ENCODE measurements at regions not wholly inside any gene's neighbourhood (a gene's known extent, or its start where the extent isn't known, plus 50 kb on each side); places are given as distances from the start of the nearest gene placed in this dataset.
"Not testable (repeated sequence)": the region's sequence is repeated elsewhere in the genome, so short reads cannot be mapped to it uniquely, and the experiment has no call there.

- TF ChIP-seq EZH2 (IDR thresholded peaks at IDR 0.05; ENCODE audit: borderline replicate concordance, low read depth, low read length, severe bottlenecking) (no peak), CTCF (IDR thresholded peaks at IDR 0.05; ENCODE audit: borderline replicate concordance, extremely low read depth, low read length, poor library complexity, severe bottlenecking) (no peak)
- ATAC-seq (ENCODE audit: insufficient read depth, low read depth) = no peak
Observed at GRCh38 chr4:160724063-160724462, 1439.7 kb downstream of the FSTL5 start.

GRCh38 chr4:160745126-160745525 is 1418.7 kb downstream of the FSTL5 start:
- Histone ChIP-seq H3K27me3 (ENCODE audit: insufficient read depth, low read length, poor library complexity) (no peaks in the 10 kb centered on the region), H3K4me3 (ENCODE audit: low read depth in 1 of 2, low read length in 2 of 2) (no peak overlapping the region), H3K36me3 (ENCODE audit: insufficient read depth, low read length) (no peaks in the 10 kb centered on the region), H3K4me1 (ENCODE audit: insufficient read depth, low read length) (no peaks in the 10 kb centered on the region), H3K27ac (ENCODE audit: low read length) (no peak overlapping the region), H3K4me2 (ENCODE audit: insufficient read depth, low read length) (no peak overlapping the region), H3K9me3 (ENCODE audit: insufficient read depth, low read length, severe bottlenecking) (no peaks in the 10 kb centered on the region), H3K9ac (ENCODE audit: low read depth, low read length) (no peak overlapping the region), H3K79me2 (ENCODE audit: insufficient read depth, low read length) (no peaks in the 10 kb centered on the region), H2AFZ (ENCODE audit: low read depth, low read length) (no peak overlapping the region), H4K20me1 (ENCODE audit: insufficient read depth, low read length) (no peaks in the 10 kb centered on the region)
- no peak for DNase-seq
- TF ChIP-seq EZH2 (IDR thresholded peaks at IDR 0.05; ENCODE audit: borderline replicate concordance, low read depth, low read length, severe bottlenecking) (no peak), CTCF (IDR thresholded peaks at IDR 0.05; ENCODE audit: borderline replicate concordance, extremely low read depth, low read length, poor library complexity, severe bottlenecking) (no peak)
- no peak for ATAC-seq (ENCODE audit: insufficient read depth, low read depth)

More at GRCh38 chr4:160724063-160724462, 1439.7 kb downstream of the FSTL5 start:
- Histone ChIP-seq H3K9ac (ENCODE audit: low read depth, low read length) (no peak overlapping the region), H3K79me2 (ENCODE audit: insufficient read depth, low read length) (no peaks in the 10 kb centered on the region), H3K9me3 (ENCODE audit: insufficient read depth, low read length, severe bottlenecking) (no peaks in the 10 kb centered on the region), H3K4me2 (ENCODE audit: insufficient read depth, low read length) (no peak overlapping the region), H3K27me3 (ENCODE audit: insufficient read depth, low read length, poor library complexity) (no peaks in the 10 kb centered on the region), H4K20me1 (ENCODE audit: insufficient read depth, low read length) (no peaks in the 10 kb centered on the region), H3K4me3 (ENCODE audit: low read depth in 1 of 2, low read length in 2 of 2) (no peak overlapping the region), H2AFZ (ENCODE audit: low read depth, low read length) (no peak overlapping the region), H3K27ac (ENCODE audit: low read length) (no peak overlapping the region), H3K4me1 (ENCODE audit: insufficient read depth, low read length) (no peaks in the 10 kb centered on the region), H3K36me3 (ENCODE audit: insufficient read depth, low read length) (no peaks in the 10 kb centered on the region)
- no peak for DNase-seq

- H3K4me2 ChIP-seq (ENCODE audit: insufficient read depth, low read length); H3K4me3 ChIP-seq (ENCODE audit: low read depth in 1 of 2, low read length in 2 of 2); H3K27ac ChIP-seq (ENCODE audit: low read length); H3K27me3 ChIP-seq (ENCODE audit: insufficient read depth, low read length, poor library complexity); H4K20me1 ChIP-seq (ENCODE audit: insufficient read depth, low read length); H3K9me3 ChIP-seq (ENCODE audit: insufficient read depth, low read length, severe bottlenecking); H3K4me1 ChIP-seq (ENCODE audit: insufficient read depth, low read length); H2AFZ ChIP-seq (ENCODE audit: low read depth, low read length); ATAC-seq (ENCODE audit: insufficient read depth, low read depth); H3K36me3 ChIP-seq (ENCODE audit: insufficient read depth, low read length); H3K9ac ChIP-seq (ENCODE audit: low read depth, low read length); H3K79me2 ChIP-seq (ENCODE audit: insufficient read depth, low read length); DNase-seq: not testable (repeated sequence)
Observed at GRCh38 chr4:160746585-160746984, 1417.2 kb downstream of the FSTL5 start.

GRCh38 chr4:160772668-160773067 is 1391.1 kb downstream of the FSTL5 start:
- Histone ChIP-seq H4K20me1 (ENCODE audit: insufficient read depth, low read length) (no peaks in the 10 kb centered on the region), H3K36me3 (ENCODE audit: insufficient read depth, low read length) (no peaks in the 10 kb centered on the region), H3K27me3 (ENCODE audit: insufficient read depth, low read length, poor library complexity) (no peaks in the 10 kb centered on the region), H3K4me2 (ENCODE audit: insufficient read depth, low read length) (no peak overlapping the region), H3K4me3 (ENCODE audit: low read depth in 1 of 2, low read length in 2 of 2) (no peak overlapping the region), H3K9ac (ENCODE audit: low read depth, low read length) (no peak overlapping the region), H2AFZ (ENCODE audit: low read depth, low read length) (no peak overlapping the region), H3K4me1 (ENCODE audit: insufficient read depth, low read length) (no peaks in the 10 kb centered on the region), H3K9me3 (ENCODE audit: insufficient read depth, low read length, severe bottlenecking) (no peaks in the 10 kb centered on the region), H3K79me2 (ENCODE audit: insufficient read depth, low read length) (no peaks in the 10 kb centered on the region), H3K27ac (ENCODE audit: low read length) (no peak overlapping the region)
- no peak for ATAC-seq (ENCODE audit: insufficient read depth, low read depth)
- TF ChIP-seq EZH2 (IDR thresholded peaks at IDR 0.05; ENCODE audit: borderline replicate concordance, low read depth, low read length, severe bottlenecking) (no peak), CTCF (IDR thresholded peaks at IDR 0.05; ENCODE audit: borderline replicate concordance, extremely low read depth, low read length, poor library complexity, severe bottlenecking) (no peak)
- no peak for DNase-seq
